HG03565 (cell line): ENCODE measurements at regions not wholly inside any gene's neighbourhood (a gene's known extent, or its start where the extent isn't known, plus 50 kb on each side); places are given as distances from the start of the nearest gene placed in this dataset.
"Not testable (repeated sequence)": the region's sequence is repeated elsewhere in the genome, so short reads cannot be mapped to it uniquely, and the experiment has no call there.

Source experiments
- ATAC-seq: cut with Tn5 transposase; IDR thresholded peaks from one replicate; pipeline ENCODE4 v1.9.1; 2021; ENCODE audit warnings: mild to moderate bottlenecking, moderate library complexity; ENCODE audit not compliant: unreplicated experiment

DNA sequence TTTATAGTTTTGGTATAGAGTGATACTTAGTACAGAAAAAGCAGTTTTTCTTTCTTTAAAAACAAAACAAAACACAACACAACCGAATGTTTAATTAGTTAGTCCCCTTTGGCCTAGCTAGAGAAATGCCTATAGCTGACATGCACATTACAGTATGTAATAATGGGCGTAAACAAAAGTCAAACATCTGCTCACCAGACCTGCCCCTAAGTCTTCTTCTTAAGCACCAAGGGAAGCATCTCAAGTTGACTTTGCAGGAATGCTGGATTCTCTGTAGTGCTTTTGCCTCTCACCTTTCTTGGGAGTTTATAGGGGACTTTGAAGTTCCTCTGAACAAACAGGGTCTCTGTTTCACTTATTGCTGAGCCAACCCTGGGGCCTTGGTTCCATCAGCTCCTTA is 143.7 kb downstream of the TM2D1 start:
- no peak for ATAC-seq

- ATAC-seq: no peak
Measured at GRCh38 chr1:61580417-61580816, 144.5 kb downstream of the TM2D1 start.

DNA sequence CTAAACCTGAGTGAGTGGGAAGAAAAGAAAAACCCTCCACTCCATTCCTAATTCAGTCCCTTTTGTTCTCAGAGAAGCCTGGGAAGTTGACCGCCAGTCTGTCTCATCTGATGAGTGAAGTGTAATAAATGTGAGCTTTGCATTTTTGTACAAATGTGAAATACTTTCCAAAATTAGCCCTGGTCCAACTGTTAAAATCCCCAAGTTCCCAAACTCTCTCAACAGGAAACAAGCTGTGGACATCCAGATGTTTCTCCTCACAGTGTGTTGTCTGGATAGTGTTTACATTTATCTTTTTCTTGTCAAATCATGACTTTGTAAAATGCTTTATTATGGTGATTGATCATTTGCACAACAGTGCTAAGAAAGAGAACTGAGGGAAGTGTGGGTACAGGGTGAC is 145.1 kb downstream of the TM2D1 start:
- ATAC-seq: no peak

DNA sequence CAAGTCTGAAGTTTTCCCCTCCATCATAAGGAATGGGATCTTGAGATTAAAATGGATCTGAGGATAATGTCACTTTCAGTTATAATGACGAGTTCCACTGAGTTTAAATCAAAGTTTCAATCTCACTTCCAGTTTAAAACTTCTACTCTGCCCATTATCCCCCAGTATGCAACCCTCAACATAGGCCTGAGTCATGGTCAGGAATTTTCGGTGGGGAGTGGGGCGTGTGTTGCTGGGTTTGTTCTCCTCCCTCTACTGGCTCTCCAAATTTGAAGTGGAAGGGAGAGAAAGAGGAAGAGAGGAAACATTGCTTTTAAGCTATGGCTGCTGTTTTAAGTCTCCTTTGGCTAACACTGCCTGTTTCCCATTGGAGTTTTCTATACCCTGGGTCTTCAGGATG is 152.9 kb downstream of the TM2D1 start:
- no peak for ATAC-seq

DNA sequence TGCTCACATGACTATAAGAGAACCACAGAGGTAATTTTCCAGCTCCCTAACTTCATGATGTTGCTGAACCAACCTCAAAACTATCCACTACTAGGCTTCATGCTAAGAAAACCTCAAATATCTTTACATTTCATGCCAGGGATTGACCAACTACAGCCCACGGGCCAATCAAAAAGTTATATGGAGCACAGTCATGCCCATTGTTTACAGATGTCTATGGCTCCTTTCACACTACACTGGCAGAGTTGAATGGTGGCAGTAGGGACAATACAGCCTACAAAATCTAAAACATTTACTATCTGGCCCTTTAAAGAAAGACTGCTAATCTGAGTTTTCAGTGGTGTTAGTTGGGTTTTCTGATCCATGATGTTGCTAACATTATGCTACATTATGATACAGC is 154.8 kb downstream of the TM2D1 start:
- ATAC-seq: no peak

DNA sequence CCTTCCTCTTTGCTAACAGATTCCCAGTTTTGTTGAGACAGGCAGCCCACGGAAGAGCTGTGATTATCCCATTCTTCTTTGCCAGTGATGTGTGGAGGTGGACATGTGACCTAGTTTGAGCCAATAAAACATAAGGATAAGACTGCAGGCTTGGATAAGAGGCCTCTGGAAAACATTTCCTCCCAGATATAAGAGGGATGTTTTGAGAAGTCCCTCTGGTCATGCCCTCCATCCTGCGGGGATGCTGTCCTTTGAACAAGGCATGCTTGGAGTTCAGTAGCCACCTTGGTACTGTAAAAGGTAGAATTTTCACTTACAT is 155.7 kb downstream of the TM2D1 start:
- no peak for ATAC-seq

GRCh38 chr1:61568460-61569302 is 156.3 kb downstream of the TM2D1 start:
- no peak for ATAC-seq

DNA sequence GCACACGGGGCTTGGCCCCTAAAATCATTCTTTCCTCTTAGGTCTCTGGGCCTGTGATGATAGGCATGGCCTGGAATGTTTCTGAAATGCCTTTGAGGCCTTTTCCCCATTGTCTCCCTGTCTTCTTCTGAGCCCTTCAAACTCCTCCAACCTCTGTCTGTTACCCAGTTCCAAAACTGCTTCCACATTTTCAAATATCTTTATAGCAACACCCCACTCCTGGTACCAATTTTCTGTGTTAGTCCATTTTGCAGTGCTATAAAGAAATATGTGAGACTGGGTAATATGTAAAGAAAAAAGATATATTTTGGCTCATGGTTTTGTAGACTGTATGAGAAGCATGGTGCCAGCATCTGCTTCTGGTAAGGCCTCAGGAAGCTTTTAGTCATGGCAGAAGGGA is 158.8 kb downstream of the TM2D1 start:
- ATAC-seq: no peak

GRCh38 chr1:61563611-61564010 is 161.3 kb downstream of the TM2D1 start:
- ATAC-seq: no peak

DNA sequence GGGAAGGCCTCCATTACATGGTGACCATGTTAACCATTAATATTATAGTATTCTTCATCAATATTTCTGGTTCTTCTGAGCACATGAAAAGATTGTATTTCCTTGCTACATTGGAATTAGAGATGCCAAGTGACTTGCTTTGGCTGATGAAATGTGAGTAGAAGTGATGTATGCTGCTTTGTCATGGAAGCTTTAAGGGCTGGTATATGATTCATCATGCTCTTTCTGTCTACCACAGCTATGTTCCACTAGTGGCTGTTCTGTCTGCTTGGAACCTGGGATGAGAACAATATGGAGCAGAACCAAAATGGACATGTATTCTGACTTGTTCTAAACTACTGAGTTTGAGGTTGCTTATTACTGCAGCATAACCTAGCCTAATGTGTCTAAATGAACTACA is 163.3 kb downstream of the TM2D1 start:
- no peak for ATAC-seq

DNA sequence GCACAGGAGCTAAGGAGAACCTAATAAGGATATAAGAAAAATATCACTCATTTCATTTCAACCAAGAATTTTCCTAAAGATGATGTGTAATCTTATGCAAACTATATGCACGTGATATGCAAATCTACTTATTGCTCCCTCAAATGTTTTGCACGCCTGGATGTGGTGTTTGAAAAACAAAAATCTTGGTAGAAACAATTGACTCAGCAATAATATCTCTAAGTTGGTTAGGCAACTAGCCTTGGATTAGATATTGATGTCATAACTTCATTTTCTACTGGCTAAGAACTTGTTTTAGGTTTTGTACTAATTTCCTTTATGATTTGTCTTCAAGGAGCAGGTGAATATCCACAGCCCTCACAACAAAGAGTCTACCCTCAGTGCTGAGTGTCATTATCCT is 164.6 kb downstream of the TM2D1 start:
- no peak for ATAC-seq

DNA sequence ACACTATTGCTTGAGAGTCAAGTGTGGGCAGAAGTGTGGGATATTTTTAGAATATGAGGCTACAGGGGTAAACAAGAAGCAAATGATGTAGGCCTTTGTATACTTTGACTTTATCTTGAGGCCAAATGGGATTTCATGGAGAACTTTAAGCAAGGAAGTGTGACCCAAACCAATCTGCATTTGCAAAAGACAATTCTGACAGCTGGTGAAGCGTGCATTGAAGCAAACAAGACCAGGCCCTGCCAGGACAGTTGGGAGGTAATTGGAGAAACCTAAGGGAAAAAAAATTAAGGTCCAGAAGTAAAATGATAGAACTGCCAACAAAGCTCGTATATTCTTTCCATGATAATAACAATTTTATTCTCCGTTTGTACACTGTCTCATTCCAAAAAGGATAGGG is 168.3 kb downstream of the TM2D1 start:
- ATAC-seq: no peak

- no peak for ATAC-seq
Measured at GRCh38 chr1:61552630-61553305, 172.2 kb downstream of the TM2D1 start.

GRCh38 chr1:61547302-61547701 is 177.6 kb downstream of the TM2D1 start:
- not testable (repeated sequence) for ATAC-seq

- not testable (repeated sequence) for ATAC-seq
Measured at GRCh38 chr1:61544870-61545269, 180.1 kb downstream of the TM2D1 start.

- not testable (repeated sequence) for ATAC-seq
Measured at GRCh38 chr1:61543498-61543897, 181.4 kb downstream of the TM2D1 start.

DNA sequence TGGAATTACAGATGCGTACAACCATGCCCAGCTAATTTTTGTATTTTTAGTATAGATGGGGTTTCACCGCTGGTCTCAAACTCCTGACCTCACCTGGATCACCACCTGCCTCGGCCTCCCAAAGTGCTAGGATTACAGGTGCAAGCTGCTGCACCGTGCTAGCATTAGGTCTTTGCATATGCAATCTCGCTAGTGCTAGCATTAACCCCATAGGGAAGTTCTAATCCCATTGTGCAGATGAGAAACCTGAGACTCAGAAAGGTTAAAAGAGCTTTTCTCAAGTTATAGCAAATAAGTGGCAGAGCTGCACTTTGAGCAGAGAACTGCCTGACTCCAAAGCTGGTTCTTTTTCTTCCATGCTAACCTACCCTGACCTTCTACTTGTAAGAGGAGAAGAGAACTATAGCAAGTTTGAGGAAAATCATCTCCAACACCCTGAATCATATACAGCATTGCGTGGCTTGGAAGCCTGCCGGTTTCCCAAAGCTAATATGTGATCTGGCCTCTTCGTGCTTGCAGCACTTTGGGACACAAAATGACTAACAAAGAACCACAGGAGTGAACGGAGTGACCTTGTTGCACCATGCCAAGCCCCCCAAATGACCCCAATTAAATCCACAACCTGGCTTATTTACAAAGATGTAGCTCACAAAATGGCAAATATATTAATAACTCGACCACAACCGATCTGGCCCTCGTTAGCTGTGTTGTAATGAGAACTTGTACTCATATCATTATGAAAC is 185.1 kb downstream of the TM2D1 start:
- no peak for ATAC-seq

- no peak for ATAC-seq
Measured at GRCh38 chr1:61538228-61538627, 186.7 kb downstream of the TM2D1 start.

DNA sequence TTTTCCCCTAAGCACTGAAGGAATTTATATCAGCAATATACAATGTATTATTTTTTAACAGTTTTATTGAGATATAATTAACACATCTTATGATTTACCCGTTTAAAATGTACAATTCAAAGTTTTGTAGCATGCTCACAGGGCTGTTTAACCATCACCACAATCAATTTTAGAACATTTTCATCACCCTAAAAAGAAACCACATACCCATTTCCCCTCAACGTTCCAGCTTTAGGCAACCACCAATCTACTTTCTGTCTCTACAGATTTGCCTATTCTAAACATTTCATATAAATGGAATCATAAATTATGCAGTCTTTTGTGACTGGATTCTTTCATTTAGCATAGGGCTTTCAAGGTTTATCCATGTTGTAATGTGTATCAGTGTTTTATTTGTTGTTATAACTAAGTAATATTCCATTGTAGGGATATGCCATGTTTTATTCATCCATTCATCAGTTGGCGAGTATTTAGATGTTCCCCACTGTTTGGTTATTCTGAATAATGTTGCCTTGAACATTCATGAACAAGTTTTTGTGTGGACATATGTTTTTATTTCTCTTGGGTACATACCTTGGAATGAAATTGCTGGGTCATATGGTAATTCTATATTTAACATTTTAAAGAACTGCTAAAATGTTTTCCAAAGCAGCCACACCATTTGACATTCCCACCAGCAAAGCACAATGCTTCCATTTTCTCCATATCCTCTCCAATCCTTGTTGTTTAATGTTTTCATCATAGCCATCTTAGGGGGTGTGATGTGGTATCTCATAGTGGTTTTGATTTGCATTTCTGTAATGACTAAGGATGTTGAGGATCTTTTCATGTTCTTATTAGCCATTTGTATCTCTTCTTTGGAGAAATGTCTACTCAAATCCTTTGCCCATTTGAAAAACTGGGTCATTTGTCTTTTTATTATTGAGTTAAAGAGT is 188.5 kb downstream of the TM2D1 start:
- no peak for ATAC-seq

DNA sequence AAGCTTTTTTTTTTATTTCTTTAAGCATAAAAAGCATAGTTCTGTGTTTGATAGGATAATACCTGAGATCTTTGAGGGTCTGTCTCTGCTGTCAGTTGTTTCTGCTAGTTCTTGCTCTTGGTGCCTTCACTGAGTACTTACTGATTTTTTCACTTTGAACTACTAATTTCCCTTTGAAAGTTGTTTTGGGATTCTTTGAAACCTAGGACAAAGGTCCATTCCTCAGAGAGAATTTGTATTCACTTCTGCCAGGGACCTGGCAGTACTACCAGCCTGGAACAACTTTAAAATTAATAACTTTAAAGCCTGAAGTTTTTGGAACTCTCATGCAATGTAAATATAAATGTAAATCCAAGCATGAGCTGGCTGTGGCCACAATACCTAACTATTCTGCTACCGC is 190.1 kb downstream of the TM2D1 start:
- no peak for ATAC-seq

DNA sequence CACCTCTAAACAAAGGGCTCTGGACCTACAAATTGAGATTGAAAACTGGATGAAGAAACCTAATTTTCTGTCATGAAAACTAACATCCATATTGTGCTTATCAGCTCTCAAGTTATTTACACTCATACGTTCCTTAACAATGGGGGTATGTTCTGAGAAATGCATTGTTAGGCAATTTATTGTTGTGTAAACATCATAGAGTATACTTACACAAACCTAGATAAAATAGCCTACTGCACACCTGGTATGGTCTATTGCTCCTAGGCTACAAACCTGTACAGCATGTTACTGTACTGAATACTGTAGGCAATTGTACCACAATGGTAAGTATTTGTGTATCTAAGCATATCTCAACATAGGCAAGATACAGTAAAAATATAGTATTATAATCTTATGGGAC is 191.4 kb downstream of the TM2D1 start:
- no peak for ATAC-seq
